CD4-positive, alpha-beta T cell (primary cell): ENCODE measurements at regions not wholly inside any gene's neighbourhood (a gene's known extent, or its start where the extent isn't known, plus 50 kb on each side); places are given as distances from the start of the nearest gene placed in this dataset.

ENCODE experiments used
- ATAC-seq: fragments of 200-7000 bp; cut with Tn5 transposase; one replicate; pipeline ENCODE4 v1.10.0; 2022; ENCODE audit warnings: mild to moderate bottlenecking; ENCODE audit not compliant: poor library complexity
- CTCF ChIA-PET: fragments of 350-600 bp; sonication (Branson Sonifier 250); formaldehyde crosslinking; loops from one replicate; lab custom pipeline; 2021; ENCODE audit warnings: antibody characterized with exemption, inconsistent platforms; lab: Charles Lee
- POLR2A ChIA-PET: fragments of 350-600 bp; sonication (Branson Sonifier 250); formaldehyde crosslinking; loops from one replicate; lab custom pipeline; 2021; ENCODE audit warnings: antibody characterized with exemption, inconsistent platforms; lab: Charles Lee
- DNase-seq, 14 experiments: peaks; one replicate each; pipeline ENCODE4 v3.0.0-alpha.2; 2013 to 2020; ENCODE audit warnings: mixed read lengths in 2 of 14
- H3K27ac ChIP-seq, 2 donors: one replicate each; pipeline versions ENCODE4 v1.5.1 to v1.7.0; 2013; ENCODE audit warnings: low read length in 2 of 2, low read depth in 1 of 2, mild to moderate bottlenecking in 1 of 2
- H3K27me3 ChIP-seq, 2 experiments: 1 replicate in 1 of 2; 2 replicates in 1 of 2; pipeline versions ENCODE4 v1.6.1 to v1.7.0; 2013; ENCODE audit warnings: low read length in 2 of 2, control low read depth in 1 of 2, mild to moderate bottlenecking in 1 of 2, moderate library complexity in 1 of 2; ENCODE audit not compliant: insufficient read depth in 2 of 2, control insufficient read depth in 1 of 2
- H3K36me3 ChIP-seq: one replicate; pipeline ENCODE4 v1.6.1; 2013; ENCODE audit warnings: low read length, control low read depth; ENCODE audit not compliant: insufficient read depth
- H3K4me1 ChIP-seq: one replicate; pipeline ENCODE4 v1.6.1; 2013; ENCODE audit warnings: low read length, control low read depth; ENCODE audit not compliant: insufficient read depth
- H3K4me3 ChIP-seq: one replicate; pipeline ENCODE4 v1.5.1; 2013; ENCODE audit warnings: mild to moderate bottlenecking, low read length, moderate library complexity
- H3K9me3 ChIP-seq, 2 experiments: 1 replicate in 1 of 2; 2 replicates in 1 of 2; pipeline versions ENCODE4 v1.6.1 to v1.7.0; 2013; ENCODE audit warnings: low read length in 2 of 2, mild to moderate bottlenecking in 2 of 2, control low read depth in 1 of 2, moderate library complexity in 1 of 2; ENCODE audit not compliant: control insufficient read depth in 1 of 2, insufficient read depth in 1 of 2
- H3K27ac Mint-ChIP-seq: one replicate; pipeline ENCODE4 v1.8.0; 2020; ENCODE audit warnings: mixed read lengths
- H3K27me3 Mint-ChIP-seq: one replicate; pipeline ENCODE4 v1.8.0; 2021; ENCODE audit warnings: mixed read lengths
- H3K36me3 Mint-ChIP-seq: one replicate; pipeline ENCODE4 v1.8.0; 2021; ENCODE audit warnings: low read depth, mixed read lengths
- H3K4me1 Mint-ChIP-seq: one replicate; pipeline ENCODE4 v1.8.0; 2021; ENCODE audit warnings: low read depth, mixed read lengths
- H3K4me3 Mint-ChIP-seq: one replicate; pipeline ENCODE4 v1.8.0; 2020; ENCODE audit warnings: mild to moderate bottlenecking, mixed read lengths
- H3K9me3 Mint-ChIP-seq: one replicate; pipeline ENCODE4 v1.8.0; 2020; ENCODE audit warnings: mixed read lengths
- CTCF ChIP-seq: fragments of 200-600 bp; IDR thresholded peaks from one replicate; pipeline ENCODE4 v1.8.0; 2022; ENCODE audit warnings: antibody characterized with exemption, mild to moderate bottlenecking
- intact Hi-C, 2 experiments: fragments of 100-400 bp; cut with DNase I in 1 of 2; cut with micrococcal nuclease in 1 of 2; formaldehyde crosslinking; loops; one replicate each; pipeline versions ENCODE4 v1.15.1 to v1.9.0; 2023 to 2025; cut with DNase I, micrococcal nuclease

DNA sequence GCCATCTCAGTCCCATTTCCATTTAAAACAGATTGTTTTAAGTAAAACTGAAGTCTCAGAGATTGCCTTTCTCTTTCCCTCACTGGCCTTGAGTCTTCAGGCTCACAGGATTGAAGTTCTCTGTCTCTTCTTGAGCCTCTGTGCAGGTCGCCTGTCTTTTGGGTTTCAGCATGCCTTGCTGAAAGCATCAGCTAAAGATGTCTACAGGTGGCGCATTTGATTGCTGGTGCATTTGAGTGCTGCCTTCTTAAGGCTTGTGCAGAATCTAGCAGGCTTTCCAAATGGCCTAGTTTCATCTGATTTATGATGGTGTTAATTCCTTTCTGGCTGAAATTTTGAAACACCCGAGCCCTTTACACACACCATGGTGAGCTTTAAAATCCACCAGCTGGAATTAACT lies 1062.2 kb upstream of the FBXO33 start:
- CTCF ChIA-PET: no interaction called here

GRCh38 chr14:40487824-40488223 lies 1055.6 kb upstream of the FBXO33 start:
- ATAC-seq (no peak), DNase-seq (no peak)
- Histone ChIP-seq H3K9me3 (no peaks in the 10 kb centered on the region), H3K4me1 (no peaks in the 10 kb centered on the region), H3K27ac (no peak overlapping the region), H3K36me3 (no peaks in the 10 kb centered on the region), H3K4me3 (no peak overlapping the region), H3K27me3 (no peaks in the 10 kb centered on the region)
- Mint-ChIP-seq H3K4me3 (no peak overlapping the region), H3K36me3 (no peaks in the 10 kb centered on the region), H3K27ac (no peak overlapping the region), H3K27me3 (no peaks in the 10 kb centered on the region), H3K4me1 (no peaks in the 10 kb centered on the region), H3K9me3 (peaks cover 7% of the 10 kb centered on the region)
- CTCF ChIA-PET: no interaction called here
- POLR2A ChIA-PET: no interaction called here
- intact Hi-C loops: no loop called here
- TF ChIP-seq CTCF: no peak

More for the DNA sequence above, 1062.2 kb upstream of the FBXO33 start:
- H3K27ac ChIP-seq: no peak overlapping the region
- no peak overlapping the region for H3K27ac Mint-ChIP-seq
- no peaks in the 10 kb centered on the region for H3K4me1 ChIP-seq
- POLR2A ChIA-PET: no interaction called here
- no peaks in the 10 kb centered on the region for H3K36me3 Mint-ChIP-seq
- no peaks in the 10 kb centered on the region for H3K36me3 ChIP-seq
- no peaks in the 10 kb centered on the region for H3K4me1 Mint-ChIP-seq
- intact Hi-C loops: no loop called here
- H3K9me3 Mint-ChIP-seq: peaks cover 2% of the 10 kb centered on the region
- no peaks in the 10 kb centered on the region for H3K9me3 ChIP-seq
- H3K27me3 Mint-ChIP-seq: no peaks in the 10 kb centered on the region
- ATAC-seq (no peak), DNase-seq (no peak)
- TF ChIP-seq CTCF: no peak
- no peak overlapping the region for H3K4me3 ChIP-seq
- H3K27me3 ChIP-seq: no peaks in the 10 kb centered on the region
- no peak overlapping the region for H3K4me3 Mint-ChIP-seq

DNA sequence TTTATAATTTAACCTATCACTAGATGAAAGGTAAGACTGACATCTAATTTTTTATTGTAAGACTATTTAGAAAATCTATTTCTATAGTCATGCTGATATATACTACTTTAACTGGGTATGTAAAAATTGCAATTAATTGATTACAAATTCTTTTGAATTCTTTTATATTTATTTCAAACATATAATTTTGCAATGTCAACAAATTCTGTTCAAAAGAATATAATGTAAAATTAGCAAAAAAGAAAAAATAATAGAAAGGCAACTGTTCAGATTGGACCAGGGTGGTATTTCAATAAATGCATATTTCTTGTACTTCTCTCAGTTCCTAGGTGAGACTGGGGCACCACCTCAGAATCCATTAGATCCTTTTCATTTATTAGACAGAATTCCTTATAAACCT lies 1053.5 kb upstream of the FBXO33 start:
- H3K27me3 Mint-ChIP-seq: no peaks in the 10 kb centered on the region
- no peak for DNase-seq
- Histone ChIP-seq H3K36me3 (no peaks in the 10 kb centered on the region), H3K4me1 (no peaks in the 10 kb centered on the region), H3K27me3 (no peaks in the 10 kb centered on the region), H3K27ac (no peak overlapping the region), H3K9me3 (no peaks in the 10 kb centered on the region), H3K4me3 (no peak overlapping the region)
- intact Hi-C loops: no loop called here
- TF ChIP-seq CTCF: no peak
- no peak overlapping the region for H3K27ac Mint-ChIP-seq
- ChIA-PET CTCF (no interaction called here), POLR2A (no interaction called here)
- H3K9me3 Mint-ChIP-seq: peaks cover 5% of the 10 kb centered on the region
- H3K4me1 Mint-ChIP-seq: no peaks in the 10 kb centered on the region
- no peak overlapping the region for H3K4me3 Mint-ChIP-seq
- no peak for ATAC-seq
- no peaks in the 10 kb centered on the region for H3K36me3 Mint-ChIP-seq
